Right lobe of liver (tissue), 6 donors: ENCODE measurements at regions not wholly inside any gene's neighbourhood (a gene's known extent, or its start where the extent isn't known, plus 50 kb on each side); places are given as distances from the start of the nearest gene placed in this dataset.

Experiments used
- ATAC-seq, 4 donors: fragments of 200-7000 bp; cut with Tn5 transposase; one replicate each; pipeline ENCODE4 v1.9.1; 2020; ENCODE audit warnings: mild to moderate bottlenecking in 4 of 4, moderate library complexity in 4 of 4
- DNase-seq, 3 donors: peaks; one replicate each; pipeline ENCODE4 v3.0.0-alpha.2; 2020
- H3K27ac ChIP-seq, 3 donors: fragments of 200-600 bp; one replicate each; pipeline ENCODE4 v1.8.0; 2022
- H3K27me3 ChIP-seq, 2 donors: fragments of 200-600 bp; one replicate each; pipeline ENCODE4 v1.8.0; 2022
- H3K36me3 ChIP-seq, 4 donors: fragments of 200-600 bp; sonication (generic) in 1 of 4; one replicate each; pipeline versions ENCODE4 v1.5.1 to v1.8.0; 2017 to 2022; ENCODE audit warnings: control low read depth in 1 of 4
- H3K4me1 ChIP-seq, 4 donors: fragments of 200-600 bp; sonication (generic) in 1 of 4; one replicate each; pipeline versions ENCODE4 v1.5.1 to v1.8.0; 2017 to 2022; ENCODE audit warnings: control low read depth in 1 of 4
- H3K4me3 ChIP-seq, 3 donors: fragments of 200-600 bp; one replicate each; pipeline ENCODE4 v1.8.0; 2022
- H3K9me3 ChIP-seq, 4 donors: fragments of 200-600 bp; sonication (generic) in 1 of 4; one replicate each; pipeline versions ENCODE4 v1.5.1 to v1.8.0; 2017 to 2022; ENCODE audit warnings: control low read depth in 1 of 4
- POLR2A ChIP-seq: fragments of 450-650 bp; IDR thresholded peaks from one replicate; pipeline ENCODE4 v1.6.1; 2017; ENCODE audit warnings: antibody characterized with exemption, mild to moderate bottlenecking
- WGBS: methylation state at CpG from one replicate; pipeline ENCODE4 v1.1.6; 2018; ENCODE audit warnings: low coverage, low lambda C conversion rate; ENCODE audit not compliant: insufficient coverage; ENCODE audit errors: missing lambda C conversion rate; 5-methylcytosine and 5-hydroxymethylcytosine counted together
- intact Hi-C, 2 donors: fragments of 100-400 bp; cut with DNase I; formaldehyde crosslinking; loops; one replicate each; pipeline versions ENCODE4 v1.11.2 to v1.14.1; 2022
- TF ChIP-seq, protein P1 (sequence below), 4 donors: fragments of 200-600 bp in 3 of 4; fragments of 450-650 bp in 1 of 4; IDR thresholded peaks; one replicate each; pipeline versions ENCODE4 v1.5.1 to v1.8.0; 2016 to 2022; ENCODE audit warnings: antibody characterized with exemption in 4 of 4, mild to moderate bottlenecking in 2 of 4
- donor health status: DM: no; HTN: yes; CAD: no.
- donor health status: DM: no; HTN: no; CAD: no.
- donor health status: DM: no; HTN: no; CAD: no.
- donor health status: DM: no; HTN: yes; CAD: no.
- donor health status: DM: no; HTN: yes; CAD: no.

GRCh38 chr1:240712014-240712731 lies 100.2 kb upstream of the GREM2 start:
- Histone ChIP-seq H3K27ac (no peak overlapping the region), H3K27me3 (no peaks in the 10 kb centered on the region), H3K36me3 (no peaks in the 10 kb centered on the region), H3K4me3 (no peak overlapping the region), H3K9me3 (no peaks in the 10 kb centered on the region), H3K4me1 (no peaks in the 10 kb centered on the region)
- DNase-seq (no peak), ATAC-seq (no peak)
- 72% methylated on average over 6 of the region's 7 CpGs for WGBS
- TF ChIP-seq, protein P1, sequence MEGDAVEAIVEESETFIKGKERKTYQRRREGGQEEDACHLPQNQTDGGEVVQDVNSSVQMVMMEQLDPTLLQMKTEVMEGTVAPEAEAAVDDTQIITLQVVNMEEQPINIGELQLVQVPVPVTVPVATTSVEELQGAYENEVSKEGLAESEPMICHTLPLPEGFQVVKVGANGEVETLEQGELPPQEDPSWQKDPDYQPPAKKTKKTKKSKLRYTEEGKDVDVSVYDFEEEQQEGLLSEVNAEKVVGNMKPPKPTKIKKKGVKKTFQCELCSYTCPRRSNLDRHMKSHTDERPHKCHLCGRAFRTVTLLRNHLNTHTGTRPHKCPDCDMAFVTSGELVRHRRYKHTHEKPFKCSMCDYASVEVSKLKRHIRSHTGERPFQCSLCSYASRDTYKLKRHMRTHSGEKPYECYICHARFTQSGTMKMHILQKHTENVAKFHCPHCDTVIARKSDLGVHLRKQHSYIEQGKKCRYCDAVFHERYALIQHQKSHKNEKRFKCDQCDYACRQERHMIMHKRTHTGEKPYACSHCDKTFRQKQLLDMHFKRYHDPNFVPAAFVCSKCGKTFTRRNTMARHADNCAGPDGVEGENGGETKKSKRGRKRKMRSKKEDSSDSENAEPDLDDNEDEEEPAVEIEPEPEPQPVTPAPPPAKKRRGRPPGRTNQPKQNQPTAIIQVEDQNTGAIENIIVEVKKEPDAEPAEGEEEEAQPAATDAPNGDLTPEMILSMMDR (IDR thresholded peaks at IDR 0.05), result no peak
- no peak for TF ChIP-seq POLR2A
- intact Hi-C loops, result no loop called here

- H3K4me3 ChIP-seq, result no peak overlapping the region
- 71% methylated on average over 8 of the region's 9 CpGs for WGBS
- no peaks in the 10 kb centered on the region for H3K36me3 ChIP-seq
- H3K9me3 ChIP-seq, result no peaks in the 10 kb centered on the region
- TF ChIP-seq, protein P1 (IDR thresholded peaks at IDR 0.05), result no peak
- no peak for TF ChIP-seq POLR2A
- no peak for ATAC-seq
- intact Hi-C loops, result no loop called here
- no peaks in the 10 kb centered on the region for H3K4me1 ChIP-seq
- H3K27me3 ChIP-seq, result no peaks in the 10 kb centered on the region
- H3K27ac ChIP-seq, result no peak overlapping the region
- DNase-seq, result no peak
These were observed 99.1 kb upstream of the GREM2 start for GRCh38 chr1:240711020-240711419.

DNA sequence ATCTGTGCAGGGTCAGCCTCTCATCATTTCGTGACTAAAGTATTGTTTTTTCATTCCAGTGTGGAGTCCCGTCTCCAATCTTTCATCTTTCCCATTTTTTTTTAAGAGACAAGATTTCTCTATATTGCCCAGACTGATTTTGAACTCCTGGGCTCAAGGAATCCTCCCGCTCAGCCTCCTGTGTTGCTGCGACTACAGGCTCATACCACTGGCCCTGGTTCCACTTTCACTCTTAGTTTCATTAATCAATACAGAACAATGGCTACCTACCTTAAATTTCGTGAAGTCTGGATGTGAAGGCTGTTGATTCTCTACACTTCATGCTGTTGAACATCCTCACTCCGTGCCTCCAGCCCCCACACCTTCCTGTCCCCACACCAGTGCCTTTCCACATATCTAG lies 97.7 kb upstream of the GREM2 start:
- H3K27ac ChIP-seq, result no peak overlapping the region

GRCh38 chr1:240706150-240706935 lies 94.4 kb upstream of the GREM2 start:
- WGBS, result 37% methylated on average over 7 of the region's 7 CpGs
- Histone ChIP-seq H3K36me3 (no peaks in the 10 kb centered on the region), H3K4me1 (no peaks in the 10 kb centered on the region), H3K9me3 (no peaks in the 10 kb centered on the region), H3K27ac (no peak overlapping the region), H3K27me3 (no peaks in the 10 kb centered on the region), H3K4me3 (no peak overlapping the region)
- intact Hi-C loops, result no loop called here
- TF ChIP-seq, protein P1 (IDR thresholded peaks at IDR 0.05), result no peak
- no peak for TF ChIP-seq POLR2A
- ATAC-seq, result no peak
- DNase-seq, result no peak

More for the DNA sequence above, 97.7 kb upstream of the GREM2 start:
- Histone ChIP-seq H3K4me1 (no peaks in the 10 kb centered on the region), H3K9me3 (no peaks in the 10 kb centered on the region), H3K36me3 (no peaks in the 10 kb centered on the region), H3K4me3 (no peak overlapping the region), H3K27me3 (no peaks in the 10 kb centered on the region)
- DNase-seq, result no peak
- 52% methylated on average over 6 of the region's 6 CpGs for WGBS
- TF ChIP-seq POLR2A, result no peak
- TF ChIP-seq, protein P1 (IDR thresholded peaks at IDR 0.05), result no peak
- intact Hi-C loops, result no loop called here
- ATAC-seq, result no peak
